Breast epithelium (tissue), 3 donors: ENCODE measurements at regions not wholly inside any gene's neighbourhood (a gene's known extent, or its start where the extent isn't known, plus 50 kb on each side); places are given as distances from the start of the nearest gene placed in this dataset.
"Not testable (repeated sequence)": the region's sequence is repeated elsewhere in the genome, so short reads cannot be mapped to it uniquely, and the experiment has no call there.

Experiments used
- CTCF ChIP-seq, 3 donors: fragments of 450-650 bp; IDR thresholded peaks; one replicate each; pipeline ENCODE4 v1.5.1; 2016 to 2017; ENCODE audit warnings: antibody characterized with exemption in 3 of 3, mild to moderate bottlenecking in 3 of 3, moderate library complexity in 3 of 3
- POLR2A ChIP-seq: fragments of 450-650 bp; IDR thresholded peaks from one replicate; pipeline ENCODE4 v1.6.1; 2016; ENCODE audit warnings: antibody characterized with exemption, mild to moderate bottlenecking, moderate library complexity
- POLR2AphosphoS5 ChIP-seq, 3 donors: sonication (generic); formaldehyde crosslinking; IDR thresholded peaks; one replicate each; pipeline ENCODE4 v1.6.1; 2017; ENCODE audit warnings: antibody characterized with exemption in 3 of 3

GRCh38 chr22:11067286-11067871 is 4460.6 kb upstream of the OR11H1 start:
- TF ChIP-seq CTCF (IDR thresholded peaks at IDR 0.05); POLR2A; POLR2AphosphoS5 (IDR thresholded peaks at IDR 0.05): not testable (repeated sequence)
